Adipose tissue (tissue), 3 donors: ENCODE measurements at regions not wholly inside any gene's neighbourhood (a gene's known extent, or its start where the extent isn't known, plus 50 kb on each side); places are given as distances from the start of the nearest gene placed in this dataset.
"Not testable (repeated sequence)": the region's sequence is repeated elsewhere in the genome, so short reads cannot be mapped to it uniquely, and the experiment has no call there.

Source experiments
- H3K27ac ChIP-seq: one replicate; pipeline ENCODE4 v1.5.1; 2013; ENCODE audit warnings: low read depth, low read length
- WGBS, 3 donors: extraction: QIAGEN DNeasy Blood & Tissue Kit; methylation state at CpG; one replicate each; pipeline ENCODE4 v1.1.7; 2013; 5-methylcytosine and 5-hydroxymethylcytosine counted together
- donor health status: healthy with polysubstance abuse.
- donor health status: Bipolar disorder and iron deficiency.
- donor health status: healthy.

- WGBS, 3 donors, result 90 to 91% (median 90%) methylated on average over 7 of the region's 7 CpGs
- H3K27ac ChIP-seq, result no peak overlapping the region
These were observed 51.3 kb upstream of the BOD1 start for GRCh38 chr5:173667702-173668101.

GRCh38 chr5:173668245-173668800, 51.9 kb upstream of the BOD1 start:
- 97 to 100% (median 100%) methylated on average over 2 of the region's 2 CpGs for WGBS, 3 donors
- no peak overlapping the region for H3K27ac ChIP-seq

GRCh38 chr5:173668910-173669309, 52.5 kb upstream of the BOD1 start:
- H3K27ac ChIP-seq, result no peak overlapping the region
- WGBS, 3 donors, result 95 to 98% (median 96%) methylated on average over 5 of the region's 5 CpGs

GRCh38 chr5:173669483-173669882, 53.0 kb upstream of the BOD1 start:
- H3K27ac ChIP-seq, result no peak overlapping the region
- WGBS, 3 donors, result 55 to 86% (median 66%) methylated on average over 3 of the region's 3 CpGs

GRCh38 chr5:173670130-173670651, 53.7 kb upstream of the BOD1 start:
- WGBS, 3 donors, result 36 to 55% (median 38%) methylated on average over 3 of the region's 3 CpGs
- no peak overlapping the region for H3K27ac ChIP-seq

GRCh38 chr5:173670791-173671120, 54.3 kb upstream of the BOD1 start:
- H3K27ac ChIP-seq, result no peak overlapping the region

GRCh38 chr5:173671121-173671949, 54.9 kb upstream of the BOD1 start:
- H3K27ac ChIP-seq, result no peak overlapping the region
- WGBS, 3 donors, result 55 to 84% (median 55%) methylated on average over 16 of the region's 16 CpGs

More at GRCh38 chr5:173670791-173671120, 54.3 kb upstream of the BOD1 start:
- 29 to 72% (median 31%) methylated on average over 12 of the region's 12 CpGs for WGBS, 3 donors

GRCh38 chr5:173672166-173672565, 55.7 kb upstream of the BOD1 start:
- WGBS, 3 donors, result 84 to 92% (median 88%) methylated on average over 8 of the region's 8 CpGs
- H3K27ac ChIP-seq, result no peak overlapping the region

GRCh38 chr5:173672891-173673290, 56.4 kb upstream of the BOD1 start:
- 55 to 57% (median 55%) methylated on average over 11 of the region's 11 CpGs for WGBS, 3 donors
- H3K27ac ChIP-seq, result no peak overlapping the region

- no peak overlapping the region for H3K27ac ChIP-seq
- 49 to 61% (median 58%) methylated on average over 16 of the region's 16 CpGs for WGBS, 3 donors
These were observed 57.0 kb upstream of the BOD1 start for GRCh38 chr5:173673295-173674101.

- H3K27ac ChIP-seq, result no peak overlapping the region
- WGBS, 3 donors, result 86 to 88% (median 86%) methylated on average over 6 of the region's 6 CpGs
These were observed 59.0 kb upstream of the BOD1 start for GRCh38 chr5:173675287-173675996.

- no peak overlapping the region for H3K27ac ChIP-seq
- 95 to 98% (median 96%) methylated on average over 2 of the region's 2 CpGs for WGBS, 3 donors
These were observed 59.9 kb upstream of the BOD1 start for GRCh38 chr5:173676375-173676774.

- H3K27ac ChIP-seq, result no peak overlapping the region
- 66 to 79% (median 71%) methylated on average over 2 of the region's 2 CpGs for WGBS, 3 donors
These were observed 60.7 kb upstream of the BOD1 start for GRCh38 chr5:173677125-173677672.

GRCh38 chr5:173679909-173680630, 63.6 kb upstream of the BOD1 start:
- 95 to 96% (median 95%) methylated on average over 6 of the region's 6 CpGs for WGBS, 3 donors
- H3K27ac ChIP-seq, result no peak overlapping the region

GRCh38 chr5:173680660-173681242, 64.3 kb upstream of the BOD1 start:
- H3K27ac ChIP-seq, result no peak overlapping the region
- WGBS, 3 donors, result 72 to 93% (median 75%) methylated on average over 6 of the region's 6 CpGs

- H3K27ac ChIP-seq, result no peak overlapping the region
- WGBS, 3 donors, result 81 to 90% (median 82%) methylated on average over 2 of the region's 2 CpGs
These were observed 65.9 kb upstream of the BOD1 start for GRCh38 chr5:173682313-173682712.

- H3K27ac ChIP-seq, result not testable (repeated sequence)
- WGBS, 3 donors, result 92 to 97% (median 95%) methylated on average over 5 of the region's 5 CpGs
These were observed 68.1 kb upstream of the BOD1 start for GRCh38 chr5:173684535-173684934.
